Karpas-422 (cell line): ENCODE measurements at regions not wholly inside any gene's neighbourhood (a gene's known extent, or its start where the extent isn't known, plus 50 kb on each side); places are given as distances from the start of the nearest gene placed in this dataset.

Source experiments
- DNase-seq: peaks from one replicate; pipeline ENCODE4 v3.0.0-alpha.2; 2015
- H2AFZ ChIP-seq: fragments of 200-600 bp; sonication (generic); 2 replicates; pipeline ENCODE4 v1.6.1; 2014; ENCODE audit warnings: antibody characterized with exemption, low read length, mixed read lengths
- H3K27ac ChIP-seq: fragments of 200-600 bp; sonication (generic); 2 replicates; pipeline ENCODE4 v1.5.1; 2014; ENCODE audit warnings: mild to moderate bottlenecking, low read length, moderate library complexity
- H3K27me3 ChIP-seq: fragments of 200-600 bp; sonication (generic); 2 replicates; pipeline ENCODE4 v1.6.1; 2014; ENCODE audit warnings: low read length, mixed read lengths
- H3K36me3 ChIP-seq: fragments of 200-600 bp; sonication (generic); 2 replicates; pipeline ENCODE4 v1.6.1; 2014; ENCODE audit warnings: low read length, mixed read lengths; ENCODE audit not compliant: insufficient read depth
- H3K4me1 ChIP-seq: fragments of 200-600 bp; sonication (generic); 2 replicates; pipeline ENCODE4 v1.6.1; 2014; ENCODE audit warnings: mild to moderate bottlenecking, low read length, mixed read lengths
- H3K4me2 ChIP-seq: fragments of 200-600 bp; sonication (generic); 2 replicates; pipeline ENCODE4 v1.6.1; 2014; ENCODE audit warnings: low read length, low read depth, mild to moderate bottlenecking; ENCODE audit not compliant: poor library complexity, severe bottlenecking
- H3K4me3 ChIP-seq: fragments of 200-600 bp; sonication (generic); 2 replicates; pipeline ENCODE4 v1.5.1; 2014; ENCODE audit warnings: mild to moderate bottlenecking, antibody characterized with exemption, low read length, mixed read lengths
- H3K79me2 ChIP-seq: fragments of 200-600 bp; sonication (generic); 2 replicates; pipeline ENCODE4 v1.6.1; 2014; ENCODE audit warnings: mild to moderate bottlenecking, low read length, mixed read lengths
- H3K9ac ChIP-seq: fragments of 200-600 bp; sonication (generic); 2 replicates; pipeline ENCODE4 v1.6.0; 2014; ENCODE audit warnings: low read length
- H3K9me2 ChIP-seq: fragments of 200-600 bp; sonication (generic), shearing (Covaris generic); replicated peaks from 2 replicates; pipeline ENCODE4 v1.6.0; 2014; ENCODE audit warnings: mild to moderate bottlenecking, low read length, moderate library complexity; ENCODE audit not compliant: insufficient read depth
- H3K9me3 ChIP-seq: fragments of 300-700, 200-600 bp; sonication (generic); 2 replicates; pipeline ENCODE4 v1.6.1; 2014; ENCODE audit warnings: low read length, mixed read lengths
- H4K20me1 ChIP-seq: fragments of 200-600 bp; sonication (generic); 2 replicates; pipeline ENCODE4 v1.6.1; 2014; ENCODE audit warnings: mild to moderate bottlenecking, antibody characterized with exemption, low read length, low read depth; ENCODE audit not compliant: insufficient read depth

DNA sequence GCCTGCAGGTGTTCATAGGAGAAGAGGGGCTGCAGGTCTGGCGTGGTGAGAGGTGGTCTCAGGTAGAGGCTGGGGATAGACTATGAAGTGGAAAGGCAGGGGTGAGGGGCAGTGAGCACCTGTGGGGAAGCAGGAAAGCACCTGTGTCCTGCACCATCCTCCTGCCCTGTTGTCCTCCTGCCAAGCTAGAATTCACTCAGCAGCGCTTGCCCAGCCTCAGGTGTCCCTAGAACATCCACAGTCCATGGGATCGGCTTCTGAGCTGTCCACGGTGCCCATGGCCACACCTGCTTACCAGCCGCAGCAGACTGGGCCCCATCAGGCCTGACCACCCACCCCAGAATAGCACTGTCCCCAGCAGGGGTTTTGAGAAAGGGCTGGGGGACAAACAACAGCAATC lies 456.2 kb upstream of the SULF2 start:
- Histone ChIP-seq H3K79me2 (no peaks in the 10 kb centered on the region), H4K20me1 (no peaks in the 10 kb centered on the region), H3K36me3 (no peaks in the 10 kb centered on the region), H3K9me2 (no peaks in the 10 kb centered on the region), H3K27ac (no peak overlapping the region), H3K4me1 (no peaks in the 10 kb centered on the region), H3K9me3 (no peaks in the 10 kb centered on the region), H2AFZ (no peak overlapping the region), H3K9ac (no peak overlapping the region), H3K4me3 (no peak overlapping the region), H3K4me2 (no peak overlapping the region), H3K27me3 (no peaks in the 10 kb centered on the region)
- DNase-seq: no peak

DNA sequence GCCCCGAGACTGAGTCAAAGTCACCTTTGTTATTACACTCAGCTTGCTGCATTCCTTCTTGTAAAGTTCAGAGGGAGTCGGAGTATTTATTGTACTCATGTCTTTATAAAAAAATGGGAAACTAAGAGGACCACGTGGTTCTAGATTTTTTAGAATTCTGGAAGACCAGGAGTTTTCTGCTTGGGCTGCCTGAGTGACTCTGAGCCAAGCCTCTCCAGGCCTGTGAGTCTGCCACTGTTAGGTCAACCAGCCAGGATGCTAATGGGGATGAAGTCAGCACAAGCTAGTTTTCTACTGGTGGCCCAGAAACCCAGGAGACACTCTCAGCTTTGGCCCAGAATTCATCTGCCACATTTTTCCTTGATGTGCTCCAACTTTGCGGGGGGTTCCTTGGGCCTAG lies 453.5 kb upstream of the SULF2 start:
- H3K9me3 ChIP-seq: no peaks in the 10 kb centered on the region
- no peaks in the 10 kb centered on the region for H3K27me3 ChIP-seq
- no peaks in the 10 kb centered on the region for H3K36me3 ChIP-seq
- H3K9ac ChIP-seq: no peak overlapping the region
- no peak overlapping the region for H3K4me3 ChIP-seq
- H3K79me2 ChIP-seq: no peaks in the 10 kb centered on the region
- H3K27ac ChIP-seq: no peak overlapping the region
- H3K4me2 ChIP-seq: no peak overlapping the region
- H3K9me2 ChIP-seq: no peaks in the 10 kb centered on the region
- H2AFZ ChIP-seq: no peak overlapping the region
- no peaks in the 10 kb centered on the region for H4K20me1 ChIP-seq
- no peaks in the 10 kb centered on the region for H3K4me1 ChIP-seq
- DNase-seq: no peak

DNA sequence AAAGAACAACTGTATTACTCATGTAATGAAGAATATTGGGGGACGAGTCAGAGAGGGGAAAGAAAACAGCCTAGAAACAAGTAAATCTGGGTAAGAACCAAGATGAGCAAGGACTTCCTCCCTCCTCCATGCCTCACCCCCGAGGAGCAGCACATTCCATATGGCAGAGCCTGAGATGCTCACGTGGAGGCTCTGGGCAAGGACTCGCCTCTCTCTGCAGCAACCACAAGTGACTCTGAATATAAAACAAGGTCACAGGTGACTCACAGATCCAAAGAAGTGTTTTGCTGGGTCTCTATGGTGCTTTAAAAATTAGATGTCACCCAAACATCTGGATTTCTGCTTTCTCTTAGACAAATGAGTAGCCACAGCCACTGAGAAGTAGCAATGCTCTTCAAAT lies 453.0 kb upstream of the SULF2 start:
- H3K36me3 ChIP-seq: no peaks in the 10 kb centered on the region

DNA sequence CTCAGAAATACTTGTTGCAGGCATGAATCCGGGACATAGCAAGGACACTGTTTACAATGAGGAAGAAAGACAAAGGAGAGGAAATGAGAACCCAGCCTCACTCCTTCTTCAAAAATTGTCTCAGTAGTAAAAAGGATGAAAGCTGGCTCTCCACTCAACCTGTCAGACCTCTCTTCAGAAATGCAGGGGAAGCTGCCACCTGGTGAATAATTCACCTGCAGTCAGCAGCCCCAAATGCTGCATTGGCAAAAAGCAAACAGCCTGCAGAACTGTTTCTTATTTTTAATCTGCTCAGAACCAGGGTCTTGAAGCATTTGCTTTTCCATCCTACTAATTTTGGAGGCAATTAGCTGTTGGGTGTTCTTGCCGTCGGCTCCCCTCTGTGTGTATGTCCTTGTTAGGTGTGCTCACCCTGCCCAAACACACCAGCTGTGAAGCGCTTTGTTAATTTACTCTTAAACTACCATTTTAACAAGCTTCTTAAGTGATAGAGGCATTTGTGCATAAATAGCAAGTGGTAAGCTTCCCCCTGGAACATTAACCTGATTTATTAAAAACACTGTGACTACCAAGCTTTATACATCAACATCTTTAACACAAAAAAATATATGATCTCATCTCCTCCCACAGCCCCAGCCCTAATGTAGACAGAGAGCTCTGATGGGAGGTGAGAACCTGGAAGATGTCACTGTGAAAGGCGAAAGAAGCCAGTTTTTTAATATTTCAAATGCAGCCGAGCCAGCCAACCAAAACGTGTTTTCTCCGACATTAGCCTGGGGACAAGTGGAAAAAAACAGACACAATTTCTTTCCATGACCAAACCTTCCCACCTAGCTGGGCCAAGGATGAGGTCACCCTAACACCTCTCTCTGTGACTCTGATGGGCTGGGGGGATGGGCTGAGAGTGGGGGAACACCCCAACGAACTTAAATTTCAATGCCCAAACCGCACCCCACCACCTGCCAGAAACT lies 451.0 kb upstream of the SULF2 start:
- H3K36me3 ChIP-seq: no peaks in the 10 kb centered on the region
- H3K79me2 ChIP-seq: no peaks in the 10 kb centered on the region
- no peaks in the 10 kb centered on the region for H3K9me2 ChIP-seq
- no peak overlapping the region for H3K9ac ChIP-seq
- no peak overlapping the region for H3K4me3 ChIP-seq
- no peaks in the 10 kb centered on the region for H3K9me3 ChIP-seq
- no peaks in the 10 kb centered on the region for H3K4me1 ChIP-seq
- no peaks in the 10 kb centered on the region for H4K20me1 ChIP-seq
- H3K27ac ChIP-seq: no peak overlapping the region
- no peak overlapping the region for H2AFZ ChIP-seq
- H3K4me2 ChIP-seq: no peak overlapping the region
- no peaks in the 10 kb centered on the region for H3K27me3 ChIP-seq
- no peak for DNase-seq

More for the DNA sequence above, 453.0 kb upstream of the SULF2 start:
- Histone ChIP-seq H3K27me3 (no peaks in the 10 kb centered on the region), H3K9me3 (no peaks in the 10 kb centered on the region), H3K27ac (no peak overlapping the region), H3K4me1 (no peaks in the 10 kb centered on the region), H3K4me2 (no peak overlapping the region), H3K9ac (no peak overlapping the region), H3K9me2 (no peaks in the 10 kb centered on the region), H3K79me2 (no peaks in the 10 kb centered on the region), H4K20me1 (no peaks in the 10 kb centered on the region), H3K4me3 (no peak overlapping the region), H2AFZ (no peak overlapping the region)
- DNase-seq: no peak

DNA sequence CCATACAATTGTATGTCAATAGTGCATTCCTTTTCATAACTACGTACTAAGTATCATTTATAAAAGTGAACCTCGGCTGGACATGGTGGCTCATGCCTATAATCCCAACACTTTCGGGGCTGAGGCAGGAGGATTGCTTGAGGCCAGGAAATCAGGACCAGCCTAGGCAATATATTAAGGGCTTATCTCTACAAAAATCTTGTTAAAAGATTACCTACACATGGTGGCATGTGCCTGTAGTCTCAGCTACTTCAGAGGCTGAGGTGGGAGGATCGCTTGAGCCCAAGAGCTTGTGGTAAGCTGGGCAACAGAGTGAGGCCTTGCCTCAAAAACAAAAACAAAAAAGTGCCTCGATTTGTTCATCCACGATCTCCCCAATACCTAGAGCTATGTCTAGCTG lies 449.7 kb upstream of the SULF2 start:
- H2AFZ ChIP-seq: no peak overlapping the region
- H3K9me3 ChIP-seq: no peaks in the 10 kb centered on the region
- H3K27ac ChIP-seq: no peak overlapping the region
- no peak for DNase-seq
- H3K79me2 ChIP-seq: no peaks in the 10 kb centered on the region
- no peak overlapping the region for H3K4me2 ChIP-seq
- no peaks in the 10 kb centered on the region for H3K4me1 ChIP-seq
- H3K4me3 ChIP-seq: no peak overlapping the region
- no peaks in the 10 kb centered on the region for H4K20me1 ChIP-seq
- H3K9me2 ChIP-seq: no peaks in the 10 kb centered on the region
- H3K9ac ChIP-seq: no peak overlapping the region
- H3K36me3 ChIP-seq: no peaks in the 10 kb centered on the region
- no peaks in the 10 kb centered on the region for H3K27me3 ChIP-seq

DNA sequence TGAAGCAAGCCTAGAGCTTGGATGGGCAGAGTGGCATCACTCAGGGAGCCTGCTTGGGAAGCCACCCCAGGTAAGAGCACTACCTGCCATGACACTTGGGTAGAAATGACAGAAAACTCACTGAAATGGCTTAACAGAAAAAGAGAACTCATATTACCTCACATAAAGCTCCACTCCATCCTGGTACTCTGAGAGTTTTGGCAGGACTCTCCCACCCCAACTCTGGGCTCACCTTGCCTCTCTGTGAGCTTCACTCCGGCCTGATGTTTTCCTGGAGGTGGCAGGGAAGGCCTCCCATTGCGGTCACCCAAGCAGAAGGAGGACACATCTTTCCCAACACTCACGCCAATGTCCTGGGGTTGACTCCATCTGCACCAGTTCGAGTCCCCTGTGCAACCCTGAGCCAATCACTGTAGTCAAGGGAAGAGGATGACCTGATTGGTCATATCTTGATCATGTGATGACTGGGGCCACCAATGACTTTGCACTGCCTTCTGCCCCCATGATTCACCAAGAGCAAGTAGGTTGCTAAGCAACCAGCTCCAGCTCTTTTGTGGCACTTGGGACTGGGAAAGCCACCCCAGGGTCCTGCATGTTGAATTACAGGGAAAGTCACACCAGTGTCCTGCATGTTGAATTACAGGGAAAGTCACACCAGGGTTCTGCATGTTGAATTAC lies 446.1 kb upstream of the SULF2 start:
- Histone ChIP-seq H2AFZ (no peak overlapping the region), H3K9ac (no peak overlapping the region)
- DNase-seq: no peak

DNA sequence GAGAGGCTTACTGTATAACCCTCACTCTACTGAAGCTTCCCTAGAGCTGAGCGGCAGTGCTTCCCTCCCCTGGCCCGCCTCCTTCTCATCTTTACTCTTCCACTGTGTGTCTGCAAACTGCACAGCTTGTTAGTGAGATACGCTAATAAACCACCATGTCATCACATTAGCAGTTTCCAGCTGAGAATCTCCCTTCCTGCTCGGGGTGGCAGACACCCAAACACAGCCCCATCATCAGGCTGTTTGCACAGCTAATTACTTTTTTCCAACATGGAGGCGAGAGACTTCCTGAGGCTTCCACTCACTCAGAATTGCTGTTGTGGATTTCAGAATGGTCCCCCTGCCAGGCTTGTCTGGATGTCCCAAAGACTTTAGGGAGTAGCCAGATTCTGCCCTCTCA lies 444.9 kb upstream of the SULF2 start:
- Histone ChIP-seq H4K20me1 (no peaks in the 10 kb centered on the region), H3K4me1 (no peaks in the 10 kb centered on the region), H3K79me2 (no peaks in the 10 kb centered on the region), H3K27ac (no peak overlapping the region), H3K4me3 (no peak overlapping the region), H3K9ac (no peak overlapping the region), H3K4me2 (no peak overlapping the region), H3K9me2 (no peaks in the 10 kb centered on the region), H3K36me3 (no peaks in the 10 kb centered on the region), H2AFZ (no peak overlapping the region), H3K27me3 (no peaks in the 10 kb centered on the region), H3K9me3 (no peaks in the 10 kb centered on the region)
- DNase-seq: no peak

More for the DNA sequence above, 446.1 kb upstream of the SULF2 start:
- no peak overlapping the region for H3K4me3 ChIP-seq
- H3K9me3 ChIP-seq: no peaks in the 10 kb centered on the region
- no peaks in the 10 kb centered on the region for H3K36me3 ChIP-seq
- H4K20me1 ChIP-seq: no peaks in the 10 kb centered on the region
- no peaks in the 10 kb centered on the region for H3K27me3 ChIP-seq
- H3K27ac ChIP-seq: no peak overlapping the region
- H3K9me2 ChIP-seq: no peaks in the 10 kb centered on the region
- H3K79me2 ChIP-seq: no peaks in the 10 kb centered on the region
- H3K4me1 ChIP-seq: no peaks in the 10 kb centered on the region
- H3K4me2 ChIP-seq: no peak overlapping the region

DNA sequence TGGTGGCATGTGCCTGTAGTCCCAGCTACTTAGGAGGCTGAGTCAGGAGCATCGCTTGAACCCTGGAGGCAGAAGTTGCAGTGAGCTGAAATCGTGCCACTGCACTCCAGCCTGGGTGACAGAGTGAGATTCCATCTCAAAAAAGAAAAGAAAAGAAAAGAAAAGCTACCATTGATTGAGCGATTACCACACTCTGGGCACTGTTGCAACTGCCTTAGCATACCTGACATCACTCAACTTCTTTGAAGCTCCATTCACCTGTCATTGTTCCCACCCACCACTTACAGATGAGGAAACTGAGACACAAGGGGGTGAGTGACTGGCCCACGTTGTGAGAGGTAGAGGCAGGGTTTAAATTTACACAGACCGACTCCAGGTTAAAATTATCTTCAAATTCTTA lies 442.1 kb upstream of the SULF2 start:
- Histone ChIP-seq H3K9me3 (no peaks in the 10 kb centered on the region), H2AFZ (no peak overlapping the region), H3K36me3 (no peaks in the 10 kb centered on the region), H3K9me2 (no peaks in the 10 kb centered on the region), H3K9ac (no peak overlapping the region), H3K79me2 (no peaks in the 10 kb centered on the region), H3K4me1 (no peaks in the 10 kb centered on the region), H4K20me1 (no peaks in the 10 kb centered on the region), H3K27ac (no peak overlapping the region), H3K4me3 (no peak overlapping the region), H3K4me2 (no peak overlapping the region), H3K27me3 (no peaks in the 10 kb centered on the region)
- DNase-seq: no peak
